OCI-LY3 (cell line): ENCODE measurements at regions not wholly inside any gene's neighbourhood (a gene's known extent, or its start where the extent isn't known, plus 50 kb on each side); places are given as distances from the start of the nearest gene placed in this dataset.

ENCODE experiments used
- H2AFZ ChIP-seq: fragments of 200-600, 300-600 bp; shearing (Covaris generic); 2 replicates; pipeline ENCODE4 v1.6.0; 2014; ENCODE audit warnings: antibody characterized with exemption, low read depth, low read length
- H3K27ac ChIP-seq: fragments of 200-600, 300-600 bp; sonication (generic); 2 replicates; pipeline ENCODE4 v1.5.1; 2014; ENCODE audit warnings: mild to moderate bottlenecking, low read length, moderate library complexity, mixed read lengths
- H3K27me3 ChIP-seq: fragments of 200-600, 300-600 bp; sonication (generic); 2 replicates; pipeline ENCODE4 v1.6.1; 2014; ENCODE audit warnings: low read depth, low read length, mixed read lengths
- H3K36me3 ChIP-seq: fragments of 200-600, 300-600 bp; sonication (generic); replicated peaks from 2 replicates; pipeline ENCODE3; 2014; ENCODE audit warnings: low read depth, low read length, mixed read lengths
- H3K4me1 ChIP-seq: fragments of 300-600, 200-600 bp; sonication (generic); 2 replicates; pipeline ENCODE4 v1.6.1; 2014; ENCODE audit warnings: low read length, mixed read lengths
- H3K4me2 ChIP-seq: fragments of 200-600, 300-600 bp; sonication (generic); 2 replicates; pipeline ENCODE4 v1.6.1; 2014; ENCODE audit warnings: low read length, mixed read lengths
- H3K4me3 ChIP-seq: fragments of 300-600, 200-600 bp; sonication (generic); 2 replicates; pipeline ENCODE4 v1.5.1; 2014; ENCODE audit warnings: antibody characterized with exemption, mild to moderate bottlenecking, low read length, moderate library complexity
- H3K79me2 ChIP-seq: fragments of 300-600, 200-600 bp; shearing (Covaris generic); 2 replicates; pipeline ENCODE4 v1.6.1; 2014; ENCODE audit warnings: mild to moderate bottlenecking, low read length, mixed read lengths
- H3K9ac ChIP-seq: fragments of 300-600, 200-600 bp; shearing (Covaris generic); 2 replicates; pipeline ENCODE4 v1.6.0; 2014; ENCODE audit warnings: mild to moderate bottlenecking, low read length, moderate library complexity
- H3K9me3 ChIP-seq: fragments of 200-600, 300-600 bp; shearing (Covaris generic); 2 replicates; pipeline ENCODE4 v1.6.1; 2014; ENCODE audit warnings: low read length, mixed read lengths; ENCODE audit not compliant: insufficient read depth
- H4K20me1 ChIP-seq: fragments of 200-600, 300-600 bp; sonication (generic); 2 replicates; pipeline ENCODE4 v1.6.1; 2016; ENCODE audit warnings: low read length, mixed read lengths; ENCODE audit not compliant: insufficient read depth
- CTCF ChIP-seq: fragments of 200-600, 300-600 bp; sonication (generic); IDR thresholded peaks from 2 replicates; pipeline ENCODE4 v1.5.1; 2014; ENCODE audit warnings: antibody characterized with exemption, low read length, low read depth
- EZH2phosphoT487 ChIP-seq: fragments of 200-600 bp; shearing (Covaris generic); IDR thresholded peaks from 2 replicates; pipeline ENCODE4 v1.6.1; 2018; ENCODE audit warnings: antibody characterized with exemption, mixed run types, low read depth

GRCh38 chr1:59017501-59018231 lies 233.8 kb upstream of the JUN start:
- H3K9ac ChIP-seq = no peak overlapping the region
- no peak overlapping the region for H3K27ac ChIP-seq
- no peaks in the 10 kb centered on the region for H3K27me3 ChIP-seq
- H3K36me3 ChIP-seq = no peaks in the 10 kb centered on the region
- no peak overlapping the region for H3K4me2 ChIP-seq
- no peak overlapping the region for H3K4me3 ChIP-seq
- H3K4me1 ChIP-seq = peaks cover 71% of the 10 kb centered on the region
- no peaks in the 10 kb centered on the region for H3K9me3 ChIP-seq
- TF ChIP-seq EZH2phosphoT487 (no peak), CTCF (no peak)
- H2AFZ ChIP-seq = no peak overlapping the region
- H4K20me1 ChIP-seq = no peaks in the 10 kb centered on the region
- no peaks in the 10 kb centered on the region for H3K79me2 ChIP-seq

GRCh38 chr1:59018446-59018845 lies 234.6 kb upstream of the JUN start:
- Histone ChIP-seq H2AFZ (no peak overlapping the region), H3K9me3 (no peaks in the 10 kb centered on the region), H3K27ac (no peak overlapping the region), H3K79me2 (no peaks in the 10 kb centered on the region), H3K4me2 (no peak overlapping the region), H3K27me3 (no peaks in the 10 kb centered on the region), H4K20me1 (no peaks in the 10 kb centered on the region), H3K36me3 (no peaks in the 10 kb centered on the region), H3K9ac (no peak overlapping the region), H3K4me3 (no peak overlapping the region), H3K4me1 (peaks cover 63% of the 10 kb centered on the region)
- TF ChIP-seq EZH2phosphoT487 (no peak), CTCF (no peak)

DNA sequence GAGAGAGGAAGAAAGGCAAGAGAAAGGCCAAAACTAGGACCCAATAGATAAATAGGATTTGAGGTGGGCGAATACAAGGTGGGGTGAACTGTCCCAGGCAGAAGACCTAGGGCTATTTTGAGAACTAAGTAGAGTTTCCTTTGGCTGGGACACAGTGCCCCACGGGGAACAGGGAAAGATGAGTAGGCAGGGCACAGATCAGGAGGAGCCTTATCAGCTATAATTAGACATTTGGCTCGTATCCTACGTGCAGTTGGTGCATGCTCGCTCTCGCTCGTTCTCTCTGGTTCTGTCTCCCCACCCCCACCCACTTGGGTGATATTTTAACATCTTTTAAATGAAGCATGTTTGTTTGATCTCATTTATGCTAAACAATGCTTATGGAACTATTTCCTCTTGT lies 235.0 kb upstream of the JUN start:
- H3K9ac ChIP-seq = no peak overlapping the region
- peak overlapping the region; percentile 96 for H3K27ac ChIP-seq
- no peak overlapping the region for H3K4me3 ChIP-seq
- H3K4me2 ChIP-seq = no peak overlapping the region
- no peaks in the 10 kb centered on the region for H3K79me2 ChIP-seq
- no peaks in the 10 kb centered on the region for H3K36me3 ChIP-seq
- no peaks in the 10 kb centered on the region for H3K9me3 ChIP-seq
- no peak for TF ChIP-seq CTCF
- no peak for TF ChIP-seq EZH2phosphoT487
- H2AFZ ChIP-seq = no peak overlapping the region
- no peaks in the 10 kb centered on the region for H3K27me3 ChIP-seq
- no peaks in the 10 kb centered on the region for H4K20me1 ChIP-seq
- H3K4me1 ChIP-seq = peaks cover 59% of the 10 kb centered on the region

GRCh38 chr1:59020151-59020997 lies 236.5 kb upstream of the JUN start:
- H3K9ac ChIP-seq = peak overlapping the region; percentile 74

More at GRCh38 chr1:59020151-59020997, 236.5 kb upstream of the JUN start:
- Histone ChIP-seq H3K4me1 (peaks cover 49% of the 10 kb centered on the region), H4K20me1 (no peaks in the 10 kb centered on the region), H2AFZ (0 out of 2 replicates have a peak overlapping the region, but pooled peaks have one; percentile 25), H3K4me3 (peak overlapping the region; percentile 58), H3K27ac (peak overlapping the region; percentile 96), H3K36me3 (no peaks in the 10 kb centered on the region), H3K79me2 (no peaks in the 10 kb centered on the region), H3K27me3 (no peaks in the 10 kb centered on the region), H3K4me2 (peak overlapping the region; percentile 86), H3K9me3 (no peaks in the 10 kb centered on the region)
- TF ChIP-seq CTCF (no peak), EZH2phosphoT487 (no peak)
